ENCODE measurements at regions not wholly inside any gene's neighbourhood (a gene's known extent, or its start where the extent isn't known, plus 50 kb on each side); places are given as distances from the start of the nearest gene placed in this dataset.

GRCh38 chr3:102735311-102735710 lies 300.5 kb downstream of the ZPLD1 start:
- Histone ChIP-seq H3K9me2 (replicated peaks; ENCODE audit: insufficient read depth, low read length) (no peaks in the 10 kb centered on the region), H3K27me3 (replicated peaks; ENCODE audit: insufficient read depth, low read length) (no peaks in the 10 kb centered on the region)

GRCh38 chr3:102736288-102736974 lies 301.6 kb downstream of the ZPLD1 start:
- Histone ChIP-seq H4K20me1 (ENCODE audit: insufficient read depth, low read length) (no peaks in the 10 kb centered on the region), H3K4me3 (ENCODE audit: low read length) (no peak overlapping the region), H3K79me2 (ENCODE audit: low read length) (no peaks in the 10 kb centered on the region), H3K27me3 (replicated peaks; ENCODE audit: insufficient read depth, low read length) (no peaks in the 10 kb centered on the region), H3K4me1 (ENCODE audit: low read length) (no peaks in the 10 kb centered on the region), H3K9me3 (replicated peaks; ENCODE audit: insufficient read depth, low read length) (no peaks in the 10 kb centered on the region), H3F3A (ENCODE audit: insufficient read depth, low read length) (no peaks in the 10 kb centered on the region), H3K9ac (ENCODE audit: low read length) (no peak overlapping the region), H3K36me3 (replicated peaks; ENCODE audit: insufficient read depth, low read length) (no peaks in the 10 kb centered on the region), H3K4me2 (ENCODE audit: low read depth, low read length) (no peak overlapping the region), H2AFZ (ENCODE audit: low read length) (no peak overlapping the region), H3K9me2 (replicated peaks; ENCODE audit: insufficient read depth, low read length) (no peaks in the 10 kb centered on the region), H3K27ac (ENCODE audit: low read length) (no peak overlapping the region)
- TF ChIP-seq EZH2phosphoT487 (IDR thresholded peaks at IDR 0.05; ENCODE audit: low read length) (no peak), EZH2 (optimal IDR thresholded peaks at IDR 0.05; ENCODE audit: low read depth, low read length) (no peak)
- TF ChIP-seq, protein P1, sequence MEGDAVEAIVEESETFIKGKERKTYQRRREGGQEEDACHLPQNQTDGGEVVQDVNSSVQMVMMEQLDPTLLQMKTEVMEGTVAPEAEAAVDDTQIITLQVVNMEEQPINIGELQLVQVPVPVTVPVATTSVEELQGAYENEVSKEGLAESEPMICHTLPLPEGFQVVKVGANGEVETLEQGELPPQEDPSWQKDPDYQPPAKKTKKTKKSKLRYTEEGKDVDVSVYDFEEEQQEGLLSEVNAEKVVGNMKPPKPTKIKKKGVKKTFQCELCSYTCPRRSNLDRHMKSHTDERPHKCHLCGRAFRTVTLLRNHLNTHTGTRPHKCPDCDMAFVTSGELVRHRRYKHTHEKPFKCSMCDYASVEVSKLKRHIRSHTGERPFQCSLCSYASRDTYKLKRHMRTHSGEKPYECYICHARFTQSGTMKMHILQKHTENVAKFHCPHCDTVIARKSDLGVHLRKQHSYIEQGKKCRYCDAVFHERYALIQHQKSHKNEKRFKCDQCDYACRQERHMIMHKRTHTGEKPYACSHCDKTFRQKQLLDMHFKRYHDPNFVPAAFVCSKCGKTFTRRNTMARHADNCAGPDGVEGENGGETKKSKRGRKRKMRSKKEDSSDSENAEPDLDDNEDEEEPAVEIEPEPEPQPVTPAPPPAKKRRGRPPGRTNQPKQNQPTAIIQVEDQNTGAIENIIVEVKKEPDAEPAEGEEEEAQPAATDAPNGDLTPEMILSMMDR (IDR thresholded peaks at IDR 0.05; ENCODE audit: low read length), result no peak
- DNase-seq, result no peak

More at GRCh38 chr3:102735311-102735710, 300.5 kb downstream of the ZPLD1 start:
- no peak for DNase-seq
- H3K79me2 ChIP-seq (ENCODE audit: low read length), result no peaks in the 10 kb centered on the region
- no peaks in the 10 kb centered on the region for H3K4me1 ChIP-seq (ENCODE audit: low read length)
- H3K4me3 ChIP-seq (ENCODE audit: low read length), result no peak overlapping the region
- no peak overlapping the region for H3K4me2 ChIP-seq (ENCODE audit: low read depth, low read length)
- H3F3A ChIP-seq (ENCODE audit: insufficient read depth, low read length), result no peaks in the 10 kb centered on the region
- TF ChIP-seq EZH2phosphoT487 (IDR thresholded peaks at IDR 0.05; ENCODE audit: low read length) (no peak), EZH2 (optimal IDR thresholded peaks at IDR 0.05; ENCODE audit: low read depth, low read length) (no peak)
- TF ChIP-seq, protein P1 (IDR thresholded peaks at IDR 0.05; ENCODE audit: low read length), result no peak
- no peak overlapping the region for H2AFZ ChIP-seq (ENCODE audit: low read length)
- H4K20me1 ChIP-seq (ENCODE audit: insufficient read depth, low read length), result no peaks in the 10 kb centered on the region
- no peak overlapping the region for H3K9ac ChIP-seq (ENCODE audit: low read length)
- no peaks in the 10 kb centered on the region for H3K36me3 ChIP-seq (replicated peaks; ENCODE audit: insufficient read depth, low read length)
- H3K27ac ChIP-seq (ENCODE audit: low read length), result no peak overlapping the region
- no peaks in the 10 kb centered on the region for H3K9me3 ChIP-seq (replicated peaks; ENCODE audit: insufficient read depth, low read length)

GRCh38 chr3:102736975-102737304 lies 302.1 kb downstream of the ZPLD1 start:
- H3K27me3 ChIP-seq (replicated peaks; ENCODE audit: insufficient read depth, low read length), result no peaks in the 10 kb centered on the region
- H3K4me1 ChIP-seq (ENCODE audit: low read length), result no peaks in the 10 kb centered on the region
- H2AFZ ChIP-seq (ENCODE audit: low read length), result no peak overlapping the region
- no peaks in the 10 kb centered on the region for H4K20me1 ChIP-seq (ENCODE audit: insufficient read depth, low read length)
- H3K9me3 ChIP-seq (replicated peaks; ENCODE audit: insufficient read depth, low read length), result no peaks in the 10 kb centered on the region
- DNase-seq, result no peak
- H3K4me2 ChIP-seq (ENCODE audit: low read depth, low read length), result no peak overlapping the region
- no peaks in the 10 kb centered on the region for H3K79me2 ChIP-seq (ENCODE audit: low read length)
- no peaks in the 10 kb centered on the region for H3K9me2 ChIP-seq (replicated peaks; ENCODE audit: insufficient read depth, low read length)
- no peak overlapping the region for H3K4me3 ChIP-seq (ENCODE audit: low read length)
- no peak overlapping the region for H3K27ac ChIP-seq (ENCODE audit: low read length)
- H3K9ac ChIP-seq (ENCODE audit: low read length), result no peak overlapping the region
- H3K36me3 ChIP-seq (replicated peaks; ENCODE audit: insufficient read depth, low read length), result no peaks in the 10 kb centered on the region
- H3F3A ChIP-seq (ENCODE audit: insufficient read depth, low read length), result no peaks in the 10 kb centered on the region
- TF ChIP-seq, protein P1 (IDR thresholded peaks at IDR 0.05; ENCODE audit: low read length), result no peak
- TF ChIP-seq EZH2 (optimal IDR thresholded peaks at IDR 0.05; ENCODE audit: low read depth, low read length) (no peak), EZH2phosphoT487 (IDR thresholded peaks at IDR 0.05; ENCODE audit: low read length) (no peak)

Data from MM.1S (cell line).